PC-9 (cell line): ENCODE measurements at regions not wholly inside any gene's neighbourhood (a gene's known extent, or its start where the extent isn't known, plus 50 kb on each side); places are given as distances from the start of the nearest gene placed in this dataset.

ENCODE experiments used
- EZH2 ChIP-seq: fragments of 200-600 bp; sonication (generic); IDR thresholded peaks from 2 replicates; pipeline ENCODE4 v1.8.0; 2017; ENCODE audit warnings: antibody characterized with exemption, low read depth
- TF ChIP-seq, protein P1 (sequence below): fragments of 200-600 bp; sonication (generic); conservative IDR thresholded peaks from 2 replicates; pipeline ENCODE4 v1.6.1; 2017; ENCODE audit warnings: mixed run types, antibody characterized with exemption, mild to moderate bottlenecking, moderate library complexity

DNA sequence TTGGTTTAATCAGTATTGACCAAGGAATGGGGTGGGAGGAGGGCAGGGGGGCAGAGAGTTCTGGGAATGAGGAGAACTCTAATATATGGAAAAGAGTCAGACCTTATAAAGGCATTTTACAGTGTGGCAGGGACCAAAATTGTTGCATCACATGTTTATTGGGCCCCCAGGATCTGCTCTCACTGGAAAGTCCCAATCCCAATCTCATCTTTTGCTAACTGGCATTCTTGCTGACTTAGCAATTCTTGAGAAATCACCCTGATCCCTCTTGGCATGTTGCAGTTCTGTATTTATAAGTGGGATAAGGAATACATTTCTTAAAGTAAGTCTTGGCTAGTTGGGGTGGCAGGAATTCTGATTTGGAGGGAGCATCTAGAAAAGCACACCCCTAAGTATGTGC, 104.4 kb upstream of the CXCL14 start:
- TF ChIP-seq, protein P1, sequence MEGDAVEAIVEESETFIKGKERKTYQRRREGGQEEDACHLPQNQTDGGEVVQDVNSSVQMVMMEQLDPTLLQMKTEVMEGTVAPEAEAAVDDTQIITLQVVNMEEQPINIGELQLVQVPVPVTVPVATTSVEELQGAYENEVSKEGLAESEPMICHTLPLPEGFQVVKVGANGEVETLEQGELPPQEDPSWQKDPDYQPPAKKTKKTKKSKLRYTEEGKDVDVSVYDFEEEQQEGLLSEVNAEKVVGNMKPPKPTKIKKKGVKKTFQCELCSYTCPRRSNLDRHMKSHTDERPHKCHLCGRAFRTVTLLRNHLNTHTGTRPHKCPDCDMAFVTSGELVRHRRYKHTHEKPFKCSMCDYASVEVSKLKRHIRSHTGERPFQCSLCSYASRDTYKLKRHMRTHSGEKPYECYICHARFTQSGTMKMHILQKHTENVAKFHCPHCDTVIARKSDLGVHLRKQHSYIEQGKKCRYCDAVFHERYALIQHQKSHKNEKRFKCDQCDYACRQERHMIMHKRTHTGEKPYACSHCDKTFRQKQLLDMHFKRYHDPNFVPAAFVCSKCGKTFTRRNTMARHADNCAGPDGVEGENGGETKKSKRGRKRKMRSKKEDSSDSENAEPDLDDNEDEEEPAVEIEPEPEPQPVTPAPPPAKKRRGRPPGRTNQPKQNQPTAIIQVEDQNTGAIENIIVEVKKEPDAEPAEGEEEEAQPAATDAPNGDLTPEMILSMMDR = no peak
- TF ChIP-seq EZH2 = no peak
